GM18511 (cell line): ENCODE measurements at regions not wholly inside any gene's neighbourhood (a gene's known extent, or its start where the extent isn't known, plus 50 kb on each side); places are given as distances from the start of the nearest gene placed in this dataset.
"Not testable (repeated sequence)": the region's sequence is repeated elsewhere in the genome, so short reads cannot be mapped to it uniquely, and the experiment has no call there.

Source experiments
- ATAC-seq: cut with Tn5 transposase; IDR thresholded peaks from one replicate; pipeline ENCODE4 v1.9.1; 2021; ENCODE audit warnings: mild to moderate bottlenecking, moderate library complexity; ENCODE audit not compliant: unreplicated experiment

DNA sequence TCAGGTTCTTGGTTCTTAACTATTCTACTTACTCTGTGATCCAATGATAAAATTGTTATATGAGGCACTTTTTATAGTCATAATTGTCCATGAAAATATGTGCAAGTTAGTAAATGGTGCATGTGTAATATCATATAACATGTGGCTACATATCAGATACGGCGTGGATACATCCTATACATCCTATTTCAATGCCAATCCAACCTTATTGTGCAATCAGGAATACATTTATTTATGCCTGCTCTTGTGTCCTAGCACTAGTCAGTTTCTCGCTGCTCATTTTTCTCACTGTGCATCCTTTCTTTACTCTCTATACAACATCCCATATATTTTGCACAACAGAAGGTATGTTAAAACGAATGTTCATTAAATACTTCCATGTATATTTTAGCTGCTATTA lies 1141.1 kb downstream of the FAT4 start:
- no peak for ATAC-seq

DNA sequence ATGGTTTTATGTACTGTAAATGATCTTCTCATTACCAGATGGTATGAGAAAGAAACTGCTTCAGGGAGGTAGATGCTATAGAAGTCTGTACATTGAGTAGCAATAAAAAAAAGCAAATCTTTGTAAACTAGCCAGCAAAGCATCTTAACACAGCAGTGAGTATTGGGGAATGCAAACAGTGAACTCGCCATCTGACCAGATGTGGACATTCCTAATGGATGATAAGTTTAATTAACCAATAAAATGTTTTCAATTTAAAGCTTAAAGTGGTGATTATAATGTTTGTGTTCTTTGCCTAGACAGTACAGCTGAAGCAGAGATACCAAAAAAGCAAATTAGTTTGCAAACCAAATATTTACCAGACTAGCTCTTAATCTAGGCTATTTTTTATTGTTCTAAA lies 1144.2 kb downstream of the FAT4 start:
- no peak for ATAC-seq

DNA sequence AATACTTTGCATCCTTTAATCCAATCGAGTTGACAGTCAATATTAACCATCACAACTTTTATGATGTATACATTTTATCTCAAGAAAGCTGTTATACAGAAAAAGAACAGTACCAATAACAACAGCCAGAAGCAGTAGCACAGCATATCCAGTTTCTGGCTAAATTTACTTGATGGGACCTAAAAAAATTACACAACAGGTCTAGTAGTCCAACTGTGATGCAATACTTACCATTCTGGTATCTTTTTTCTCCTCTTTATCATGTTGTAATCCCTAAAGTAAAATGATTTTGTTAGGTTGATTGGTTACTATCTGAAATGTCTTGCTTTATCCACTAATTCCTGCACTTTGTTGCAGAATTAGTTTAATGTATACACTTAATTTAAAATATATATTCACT lies 1150.6 kb downstream of the FAT4 start:
- ATAC-seq, result no peak

DNA sequence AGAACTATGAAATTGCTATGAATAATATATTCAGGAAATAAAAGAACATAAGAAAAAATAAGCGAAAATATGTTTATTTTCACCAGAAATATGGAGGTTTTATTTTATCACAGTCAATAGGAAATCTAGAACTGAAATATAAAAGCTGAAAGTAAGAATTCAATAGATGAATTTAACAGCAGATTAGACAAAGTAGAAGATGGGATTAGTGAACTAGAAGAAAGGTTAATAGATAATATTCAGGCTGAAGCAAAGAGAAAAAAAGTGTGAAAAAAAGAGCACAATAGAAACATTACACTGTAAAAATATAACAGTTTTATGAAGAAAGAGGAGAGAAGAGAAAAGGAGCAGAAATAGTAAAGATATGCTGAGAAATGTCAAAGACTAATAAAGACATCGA lies 1152.1 kb downstream of the FAT4 start:
- ATAC-seq, result no peak

DNA sequence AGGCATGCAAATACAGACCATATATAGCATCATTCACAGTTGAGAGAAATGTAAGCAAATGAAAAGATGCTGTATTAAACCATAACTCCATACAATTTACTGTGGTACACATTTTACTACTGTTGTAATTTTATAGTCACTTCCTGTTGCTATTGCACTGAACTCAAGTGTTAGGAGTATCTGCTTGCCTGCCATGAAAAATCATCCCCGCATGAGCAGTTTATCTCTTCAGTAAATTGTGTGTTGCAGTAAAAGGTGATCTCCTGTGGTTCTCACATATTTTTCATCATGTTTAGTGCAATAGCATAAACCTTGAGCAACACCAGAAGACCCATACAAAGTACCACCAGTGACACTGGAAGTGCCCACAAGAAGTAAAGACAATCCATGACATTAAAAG lies 1153.4 kb downstream of the FAT4 start:
- no peak for ATAC-seq

- ATAC-seq, result no peak
Observed at GRCh38 chr4:126470862-126471261, 1156.1 kb downstream of the FAT4 start.

DNA sequence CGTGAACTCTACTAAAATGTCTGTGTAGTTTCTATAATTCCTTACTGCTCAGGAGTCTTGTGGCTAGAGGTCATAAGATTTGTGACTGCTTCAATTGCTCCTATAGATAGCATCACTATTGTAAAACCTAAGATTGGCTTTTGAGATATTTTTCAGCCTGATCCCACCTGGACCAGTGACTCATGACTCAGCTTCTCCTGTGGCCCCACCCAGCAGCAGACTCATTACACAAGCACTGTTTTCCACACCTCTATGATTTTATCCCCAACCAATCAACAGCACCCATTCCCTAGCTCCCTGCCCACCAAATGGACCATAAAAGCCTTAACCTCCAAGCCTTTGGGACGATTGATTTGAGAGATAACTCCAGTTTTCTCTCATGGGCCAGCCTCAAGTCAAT lies 1157.0 kb upstream of the INTU start:
- no peak for ATAC-seq

DNA sequence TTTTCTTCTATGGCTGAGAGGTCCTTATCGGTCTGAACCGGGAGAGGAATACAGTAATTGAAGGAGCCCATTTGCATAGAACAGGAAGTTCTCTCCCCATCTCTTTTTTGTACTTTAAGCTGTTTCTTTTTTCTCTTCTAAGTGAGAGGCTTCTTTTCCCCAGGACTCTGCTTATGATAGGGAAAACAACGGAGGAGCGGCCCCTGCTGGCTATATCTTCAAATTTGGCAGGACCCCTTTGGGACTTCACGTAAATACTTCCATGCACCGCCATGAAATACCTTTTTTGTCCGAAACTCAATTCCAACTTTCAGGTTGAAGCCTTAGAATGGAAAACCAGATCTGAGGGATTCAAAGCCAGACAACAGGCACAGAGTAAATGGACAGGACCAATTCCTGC lies 1153.0 kb upstream of the INTU start:
- ATAC-seq, result no peak

DNA sequence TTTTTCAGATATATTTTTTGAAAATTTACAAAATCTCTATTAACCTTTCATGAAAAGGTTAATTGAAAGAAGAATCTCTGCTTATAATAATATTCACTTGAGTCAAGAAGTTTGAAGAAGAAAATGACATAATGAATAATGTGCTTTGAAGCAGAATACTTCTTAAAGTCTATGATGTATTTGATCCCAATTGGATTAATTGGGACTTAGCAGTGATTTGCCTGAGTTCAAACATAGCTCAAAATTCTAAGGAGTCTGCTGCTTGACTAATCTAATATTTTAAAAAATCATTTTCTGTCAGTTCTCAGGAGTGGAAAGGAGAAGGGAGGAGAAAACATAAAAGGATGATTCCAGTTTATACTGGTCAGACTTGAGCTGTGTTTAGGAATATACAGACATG lies 1150.4 kb upstream of the INTU start:
- ATAC-seq, result no peak

- ATAC-seq, result no peak
Observed at GRCh38 chr4:126486377-126486776, 1146.4 kb upstream of the INTU start.

- ATAC-seq, result no peak
Observed at GRCh38 chr4:126489826-126490463, 1142.8 kb upstream of the INTU start.

GRCh38 chr4:126495163-126495752 lies 1137.5 kb upstream of the INTU start:
- ATAC-seq, result no peak

DNA sequence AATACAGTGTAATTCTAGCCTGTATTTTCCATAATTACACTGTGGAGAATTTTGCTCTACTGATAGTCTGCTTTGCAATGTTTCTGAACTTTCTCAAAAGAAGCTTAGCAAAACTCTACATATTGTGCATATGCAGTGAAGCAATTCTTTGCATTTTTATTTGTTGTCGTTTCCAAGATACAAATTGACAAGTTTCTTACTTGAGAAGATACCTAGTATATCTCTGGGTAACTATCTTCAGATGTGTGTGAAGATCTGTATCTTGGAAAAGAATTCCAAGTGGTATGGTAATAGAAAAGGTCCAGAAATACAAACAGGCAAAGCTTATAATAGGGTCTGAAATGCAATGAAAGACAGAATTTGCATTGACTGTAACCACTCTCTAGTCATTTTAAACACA lies 1119.8 kb upstream of the INTU start:
- ATAC-seq, result no peak

DNA sequence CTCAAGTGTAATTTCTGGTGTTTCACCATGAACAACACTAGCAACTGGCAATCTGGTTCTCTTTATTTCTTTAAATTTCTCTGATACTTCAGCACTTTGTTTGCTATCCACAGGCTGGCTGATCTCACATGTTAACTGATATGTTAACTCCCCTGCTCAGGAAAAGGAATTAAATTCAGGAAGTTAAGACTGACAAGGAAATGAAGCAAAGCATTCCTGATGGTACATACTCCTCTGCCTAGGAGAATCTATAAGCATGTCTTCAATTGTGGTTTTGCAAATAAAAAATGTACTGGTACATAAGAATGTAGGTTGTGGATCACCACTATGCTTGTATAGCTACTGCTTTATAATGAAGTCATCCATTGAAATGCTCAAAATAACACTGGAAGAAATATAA lies 1119.2 kb upstream of the INTU start:
- no peak for ATAC-seq

GRCh38 chr4:126520731-126521130 lies 1112.0 kb upstream of the INTU start:
- no peak for ATAC-seq

GRCh38 chr4:126525400-126525799 lies 1107.4 kb upstream of the INTU start:
- not testable (repeated sequence) for ATAC-seq

DNA sequence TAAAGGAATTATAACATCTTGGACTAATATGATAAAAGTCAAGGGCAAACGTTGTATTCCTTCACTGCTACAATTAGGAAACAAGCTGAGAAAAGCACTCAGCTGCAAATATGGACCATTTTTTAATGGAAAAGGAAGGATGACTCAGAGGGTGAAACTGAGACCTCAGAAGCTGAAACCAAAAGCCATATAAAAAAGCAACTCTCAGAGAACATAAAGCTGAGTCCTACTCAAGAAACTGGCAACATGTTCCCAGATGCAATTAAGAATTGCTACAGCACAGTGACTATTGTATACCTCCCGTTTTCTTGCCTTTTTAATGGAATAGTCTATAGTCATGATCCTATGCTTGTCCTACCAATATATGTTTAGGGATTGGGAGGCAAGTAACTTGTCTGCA lies 1106.4 kb upstream of the INTU start:
- no peak for ATAC-seq

- no peak for ATAC-seq
Observed at GRCh38 chr4:126529997-126530396, 1102.8 kb upstream of the INTU start.

DNA sequence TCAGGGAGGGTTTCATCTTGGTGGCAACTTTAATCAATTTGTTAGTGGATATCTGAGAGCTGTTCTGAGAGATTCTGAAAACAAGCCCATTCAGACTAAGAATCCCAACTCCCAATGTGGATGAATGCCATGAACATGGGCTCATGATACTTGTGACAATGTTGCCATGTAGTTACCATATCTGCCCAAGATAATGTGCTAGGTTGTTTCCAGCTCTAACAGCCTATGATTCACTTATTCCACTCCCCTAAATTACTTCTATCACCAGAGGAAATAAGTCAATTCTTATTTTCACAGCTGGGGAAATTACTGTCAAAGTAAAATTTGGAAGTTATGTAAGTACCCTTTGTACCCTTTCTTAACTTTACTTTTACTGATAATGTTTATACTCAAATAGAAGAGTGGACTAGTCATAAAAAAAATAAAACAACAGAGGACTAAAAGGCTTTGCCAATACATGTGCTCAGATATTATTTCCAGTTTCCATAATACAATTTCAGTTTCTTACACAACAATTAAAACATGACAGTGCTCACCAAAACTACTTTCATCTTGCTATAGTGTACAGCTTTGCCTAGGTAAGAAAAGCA lies 1101.7 kb upstream of the INTU start:
- ATAC-seq, result no peak

- ATAC-seq, result no peak
Observed at GRCh38 chr4:126532527-126532926, 1100.2 kb upstream of the INTU start.

DNA sequence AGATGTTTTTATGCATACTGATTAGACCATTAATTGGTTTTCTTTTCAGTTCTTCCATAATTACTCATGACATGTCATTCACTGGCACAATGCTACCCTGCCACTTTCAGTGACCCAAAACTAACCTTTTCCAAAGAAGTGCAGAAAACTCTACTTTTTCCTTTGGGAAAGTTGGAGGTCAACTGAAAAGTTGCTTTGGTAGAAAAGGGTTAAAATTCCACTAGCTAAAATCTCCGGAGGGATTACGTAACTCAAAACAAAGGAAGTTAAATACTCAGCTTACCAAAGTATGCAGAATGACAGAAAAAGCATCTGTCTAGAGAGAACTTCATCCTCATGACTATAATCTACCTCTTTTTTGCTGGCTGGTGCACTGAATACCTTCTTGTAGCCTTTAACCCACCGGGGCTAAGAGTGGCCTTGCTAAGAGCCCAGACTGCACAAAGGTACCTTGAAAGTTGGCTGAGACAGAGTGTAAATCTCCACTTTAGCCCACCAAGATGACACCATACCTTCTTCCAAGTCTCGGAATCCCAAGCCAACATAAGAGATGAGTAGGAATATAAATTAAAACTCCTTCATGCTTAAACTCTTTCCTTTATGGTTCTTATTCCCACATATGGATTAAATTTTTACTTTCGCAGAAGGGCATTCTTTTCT lies 1099.5 kb upstream of the INTU start:
- no peak for ATAC-seq

DNA sequence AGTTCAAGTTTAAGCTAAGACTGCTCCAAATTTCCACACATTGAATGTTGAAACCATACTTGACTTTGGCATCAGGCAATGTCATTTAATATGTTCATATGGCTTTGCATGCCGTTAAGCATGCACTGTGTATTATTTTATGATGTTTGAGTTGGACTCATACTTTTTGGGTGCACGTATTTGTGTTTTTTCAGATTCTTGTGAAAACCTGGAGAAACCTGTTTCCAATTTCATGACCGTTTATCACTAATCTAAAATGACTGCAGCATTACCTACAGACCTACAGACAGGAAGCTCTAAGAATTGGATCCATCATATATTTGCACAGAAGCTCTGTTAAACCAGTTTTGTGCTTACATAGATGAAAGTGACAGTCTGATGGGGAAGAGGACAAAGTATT lies 1093.0 kb upstream of the INTU start:
- ATAC-seq, result no peak
